Tibial artery (tissue), 4 donors: ENCODE measurements at regions not wholly inside any gene's neighbourhood (a gene's known extent, or its start where the extent isn't known, plus 50 kb on each side); places are given as distances from the start of the nearest gene placed in this dataset.

Experiments used
- DNase-seq, 2 donors: peaks; one replicate each; pipeline ENCODE4 v3.0.0-alpha.2; 2019
- H3K27ac ChIP-seq, 2 donors: fragments of 200-600 bp; sonication (generic) in 1 of 2; 1 replicate in 1 of 2; 2 replicates in 1 of 2; pipeline ENCODE4 v1.5.1; 2018 to 2019; ENCODE audit warnings: mild to moderate bottlenecking in 1 of 2
- H3K27me3 ChIP-seq, 2 donors: fragments of 200-600 bp; sonication (generic) in 1 of 2; one replicate each; pipeline versions ENCODE4 v1.5.1 to v1.6.0; 2016 to 2019
- H3K36me3 ChIP-seq, 3 donors: fragments of 200-600 bp; sonication (generic) in 2 of 3; one replicate each; pipeline ENCODE4 v1.5.1; 2016 to 2019; ENCODE audit warnings: mild to moderate bottlenecking in 2 of 3
- H3K4me1 ChIP-seq, 4 donors: fragments of 200-600 bp; sonication (generic) in 2 of 4; 1 replicate in 3 of 4; 2 replicates in 1 of 4; pipeline ENCODE4 v1.5.1; 2016 to 2019
- H3K4me3 ChIP-seq, 2 donors: fragments of 200-600 bp; sonication (generic) in 1 of 2; 1 replicate in 1 of 2; 2 replicates in 1 of 2; pipeline ENCODE4 v1.5.1; 2018 to 2019; ENCODE audit warnings: mild to moderate bottlenecking in 2 of 2
- H3K9me3 ChIP-seq, 3 donors: fragments of 200-600 bp; sonication (generic) in 1 of 3; one replicate each; pipeline ENCODE4 v1.5.1; 2016 to 2019
- intact Hi-C: fragments of 100-400 bp; cut with DNase I; formaldehyde crosslinking; loops from one replicate; pipeline ENCODE4 v1.15.0; 2023; ENCODE audit warnings: low total_unique reads
- TF ChIP-seq, protein P1 (sequence below), 2 experiments: fragments of 200-600 bp in 1 of 2; fragments of 450-650 bp in 1 of 2; IDR thresholded peaks; one replicate each; pipeline ENCODE4 v1.5.1; 2017 to 2019; ENCODE audit warnings: antibody characterized with exemption in 2 of 2, mild to moderate bottlenecking in 1 of 2, moderate library complexity in 1 of 2

DNA sequence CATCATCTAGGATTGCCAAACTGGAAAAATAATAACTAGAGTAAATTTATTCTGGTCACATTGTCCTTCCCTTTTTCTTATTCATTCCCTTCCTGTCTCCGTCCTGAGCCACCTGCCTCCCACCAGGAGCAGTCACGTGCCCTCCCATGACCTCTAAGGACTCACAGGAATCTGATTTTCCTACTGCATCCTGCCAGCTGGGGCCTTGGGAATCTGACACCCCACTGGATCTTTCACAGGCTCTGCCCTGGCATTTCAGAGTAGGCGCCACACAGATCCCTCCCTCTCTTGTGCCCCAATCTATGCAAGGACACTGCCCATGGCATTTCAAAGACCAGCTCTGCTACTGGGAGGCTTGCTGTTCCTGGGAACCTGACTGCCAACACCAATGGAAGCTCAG is 520.5 kb downstream of the PPARGC1A start:
- Histone ChIP-seq H3K27ac (no peak overlapping the region), H3K4me1 (no peaks in the 10 kb centered on the region), H3K4me3 (no peak overlapping the region), H3K27me3 (no peaks in the 10 kb centered on the region), H3K9me3 (no peaks in the 10 kb centered on the region), H3K36me3 (no peaks in the 10 kb centered on the region)
- intact Hi-C loops, result no loop called here
- TF ChIP-seq, protein P1, sequence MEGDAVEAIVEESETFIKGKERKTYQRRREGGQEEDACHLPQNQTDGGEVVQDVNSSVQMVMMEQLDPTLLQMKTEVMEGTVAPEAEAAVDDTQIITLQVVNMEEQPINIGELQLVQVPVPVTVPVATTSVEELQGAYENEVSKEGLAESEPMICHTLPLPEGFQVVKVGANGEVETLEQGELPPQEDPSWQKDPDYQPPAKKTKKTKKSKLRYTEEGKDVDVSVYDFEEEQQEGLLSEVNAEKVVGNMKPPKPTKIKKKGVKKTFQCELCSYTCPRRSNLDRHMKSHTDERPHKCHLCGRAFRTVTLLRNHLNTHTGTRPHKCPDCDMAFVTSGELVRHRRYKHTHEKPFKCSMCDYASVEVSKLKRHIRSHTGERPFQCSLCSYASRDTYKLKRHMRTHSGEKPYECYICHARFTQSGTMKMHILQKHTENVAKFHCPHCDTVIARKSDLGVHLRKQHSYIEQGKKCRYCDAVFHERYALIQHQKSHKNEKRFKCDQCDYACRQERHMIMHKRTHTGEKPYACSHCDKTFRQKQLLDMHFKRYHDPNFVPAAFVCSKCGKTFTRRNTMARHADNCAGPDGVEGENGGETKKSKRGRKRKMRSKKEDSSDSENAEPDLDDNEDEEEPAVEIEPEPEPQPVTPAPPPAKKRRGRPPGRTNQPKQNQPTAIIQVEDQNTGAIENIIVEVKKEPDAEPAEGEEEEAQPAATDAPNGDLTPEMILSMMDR (IDR thresholded peaks at IDR 0.05), result no peak
- no peak for DNase-seq

DNA sequence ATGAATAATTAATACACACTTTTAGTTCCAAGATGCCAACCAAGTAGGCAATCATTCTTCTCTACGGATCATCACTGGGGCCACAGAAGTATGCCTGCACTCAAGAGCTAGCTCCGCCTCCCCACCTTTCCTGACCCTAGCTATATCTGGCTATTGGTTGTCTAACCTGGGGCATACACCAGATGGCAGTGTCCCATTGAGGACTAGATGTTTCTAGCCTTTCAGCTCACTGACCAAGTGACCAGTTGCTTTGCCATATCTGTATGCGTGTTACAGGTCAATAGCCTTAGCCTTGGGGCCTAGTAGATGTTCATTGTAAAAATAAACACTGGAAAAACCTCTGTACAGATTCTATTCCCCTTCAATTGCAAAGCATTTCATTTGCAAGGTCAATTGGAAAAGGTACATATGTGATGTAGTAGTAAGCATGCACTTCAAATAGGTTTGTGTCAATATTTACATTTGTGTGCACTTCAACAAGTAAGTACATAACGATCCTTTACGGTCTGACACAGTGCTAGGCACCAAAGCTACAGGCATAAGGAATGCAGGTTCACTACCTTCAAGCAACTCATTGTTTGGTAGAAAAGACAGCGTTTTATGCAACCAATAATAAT is 521.7 kb downstream of the PPARGC1A start:
- intact Hi-C loops, result no loop called here
- DNase-seq, result no peak
- H3K27me3 ChIP-seq, result no peaks in the 10 kb centered on the region
- no peak overlapping the region for H3K27ac ChIP-seq
- no peaks in the 10 kb centered on the region for H3K9me3 ChIP-seq
- H3K4me3 ChIP-seq, result no peak overlapping the region
- no peaks in the 10 kb centered on the region for H3K36me3 ChIP-seq
- H3K4me1 ChIP-seq, result no peaks in the 10 kb centered on the region
- TF ChIP-seq, protein P1 (IDR thresholded peaks at IDR 0.05), result no peak

DNA sequence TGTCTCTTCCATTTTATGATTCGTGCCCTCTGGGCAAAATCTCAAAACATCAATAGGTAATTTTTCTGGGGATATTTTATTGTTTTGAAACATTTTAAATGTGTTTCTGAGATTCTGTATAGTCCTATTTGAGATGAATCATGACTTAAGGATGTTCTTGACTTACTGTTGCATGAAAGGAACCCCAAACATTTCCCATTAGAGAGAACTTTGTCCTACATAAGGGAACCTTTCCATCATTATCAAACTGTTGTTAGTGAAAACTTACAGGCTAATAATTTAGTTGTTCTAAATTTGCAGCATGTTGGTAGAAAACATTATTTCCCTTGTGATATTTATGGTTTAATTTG is 523.3 kb downstream of the PPARGC1A start:
- no peak overlapping the region for H3K4me3 ChIP-seq
- H3K27me3 ChIP-seq, result no peaks in the 10 kb centered on the region
- no peaks in the 10 kb centered on the region for H3K36me3 ChIP-seq
- intact Hi-C loops, result no loop called here
- no peak for DNase-seq
- TF ChIP-seq, protein P1 (IDR thresholded peaks at IDR 0.05), result no peak
- H3K27ac ChIP-seq, result no peak overlapping the region
- no peaks in the 10 kb centered on the region for H3K9me3 ChIP-seq
- H3K4me1 ChIP-seq, result no peaks in the 10 kb centered on the region

DNA sequence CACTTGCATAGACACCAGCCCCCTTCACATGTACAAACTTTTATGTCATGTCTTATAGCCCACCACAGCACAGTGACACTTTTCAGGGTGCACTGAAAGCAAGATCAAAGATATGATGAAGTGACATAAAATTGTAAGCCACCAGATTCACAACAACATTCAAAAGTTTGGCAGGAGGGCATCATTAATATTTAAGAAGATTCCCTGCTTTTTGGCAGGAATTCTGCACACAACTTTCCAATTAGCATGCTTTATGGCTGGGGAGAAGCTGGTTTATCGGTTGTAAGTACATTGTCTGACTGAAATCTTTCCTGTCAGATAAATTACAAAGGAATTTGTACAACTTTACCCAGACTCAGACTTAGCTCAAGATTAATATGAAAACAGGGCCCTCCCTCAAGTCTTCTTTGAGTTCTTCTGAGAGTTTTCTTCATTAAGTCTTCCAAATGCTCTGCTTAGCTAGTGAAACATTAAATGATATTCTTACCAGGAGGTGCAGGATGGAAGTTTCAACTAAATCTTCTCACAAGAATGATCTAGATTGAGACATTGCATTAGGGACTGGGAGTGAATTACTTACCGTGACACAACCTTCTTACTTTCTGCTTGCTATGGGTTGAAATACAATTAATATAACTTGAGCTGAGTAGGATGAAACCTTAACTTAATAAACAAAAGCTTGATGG is 523.8 kb downstream of the PPARGC1A start:
- Histone ChIP-seq H3K27ac (no peak overlapping the region), H3K4me1 (no peaks in the 10 kb centered on the region), H3K4me3 (no peak overlapping the region), H3K36me3 (no peaks in the 10 kb centered on the region), H3K9me3 (no peaks in the 10 kb centered on the region), H3K27me3 (no peaks in the 10 kb centered on the region)
- TF ChIP-seq, protein P1 (IDR thresholded peaks at IDR 0.05), result no peak
- intact Hi-C loops, result no loop called here
- no peak for DNase-seq

DNA sequence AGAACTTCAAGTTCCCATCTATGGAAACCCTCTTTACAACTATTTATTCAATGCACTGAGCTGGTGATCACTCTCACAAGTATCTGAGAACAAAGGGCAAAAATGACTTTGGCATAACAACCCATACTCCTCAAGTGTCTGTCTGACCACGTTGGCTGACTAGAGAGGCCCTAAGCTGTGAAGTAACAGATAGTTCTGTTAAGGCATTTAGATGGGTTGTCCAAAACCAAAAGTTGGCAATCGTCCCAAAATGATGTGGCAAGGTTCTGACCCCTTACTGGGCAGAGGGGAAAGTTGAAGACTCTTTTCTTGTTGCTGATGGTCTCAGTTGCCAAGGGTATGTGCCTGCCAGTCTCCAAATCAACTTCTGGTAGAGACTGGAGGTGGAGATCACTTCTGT is 524.8 kb downstream of the PPARGC1A start:
- H3K4me1 ChIP-seq, result no peaks in the 10 kb centered on the region
- intact Hi-C loops, result no loop called here
- no peaks in the 10 kb centered on the region for H3K36me3 ChIP-seq

More for the DNA sequence above, 524.8 kb downstream of the PPARGC1A start:
- DNase-seq, result no peak
- TF ChIP-seq, protein P1 (IDR thresholded peaks at IDR 0.05), result no peak
- Histone ChIP-seq H3K9me3 (no peaks in the 10 kb centered on the region), H3K27ac (no peak overlapping the region), H3K4me3 (no peak overlapping the region), H3K27me3 (no peaks in the 10 kb centered on the region)
